IMR-90 (cell line): ENCODE measurements at regions not wholly inside any gene's neighbourhood (a gene's known extent, or its start where the extent isn't known, plus 50 kb on each side); places are given as distances from the start of the nearest gene placed in this dataset.

ENCODE experiments used
- ATAC-seq: fragments of 200-7000 bp; cut with Tn5 transposase; 2 replicates; pipeline ENCODE4 v1.9.1; 2020; ENCODE audit warnings: low read depth, mild to moderate bottlenecking, moderate library complexity
- BruUV-seq: library from RNA; stranded (reverse); fragments of 400-500 nt; replicated peaks from 2 replicates; lab custom pipeline; 2021; lab: Mats Ljungman, UMichigan
- CTCF ChIA-PET: fragments of 300-600 bp; formaldehyde crosslinking; extraction: SDS; loops from one replicate; lab custom pipeline; 2021; ENCODE audit warnings: antibody characterized with exemption; lab: Yijun Ruan, JAX
- POLR2A ChIA-PET: fragments of 300-600 bp; sonication (Branson Sonifier 250); formaldehyde crosslinking; loops from one replicate; lab custom pipeline; 2022; ENCODE audit warnings: antibody characterized with exemption; ENCODE audit not compliant: unreplicated experiment; lab: Charles Lee
- DNase-seq: peaks from one replicate; pipeline ENCODE4 v3.0.0; 2013
- H2AFZ ChIP-seq: replicated peaks from 2 replicates; pipeline ENCODE3; 2013; ENCODE audit warnings: low read length, mild to moderate bottlenecking; ENCODE audit not compliant: poor library complexity
- H2AK5ac ChIP-seq: 2 replicates; pipeline ENCODE4 v1.6.1; 2013; ENCODE audit warnings: low read depth, low read length, inconsistent platforms
- H2AK9ac ChIP-seq: replicated peaks from 2 replicates; pipeline ENCODE3; 2013; ENCODE audit warnings: mild to moderate bottlenecking, low read depth, low read length, moderate library complexity; ENCODE audit not compliant: poor library complexity
- H2BK120ac ChIP-seq: 2 replicates; pipeline ENCODE4 v1.6.1; 2013; ENCODE audit warnings: low read depth, low read length, inconsistent platforms
- H2BK15ac ChIP-seq: 3 replicates; pipeline ENCODE4 v1.6.1; 2013; ENCODE audit warnings: low read depth, low read length, inconsistent platforms
- H2BK20ac ChIP-seq: 2 replicates; pipeline ENCODE4 v1.6.1; 2013; ENCODE audit warnings: low read depth, mild to moderate bottlenecking, inconsistent platforms, low read length, moderate library complexity
- H2BK5ac ChIP-seq: 2 replicates; pipeline ENCODE4 v1.6.1; 2013; ENCODE audit warnings: mild to moderate bottlenecking, low read depth, low read length, inconsistent platforms; ENCODE audit not compliant: poor library complexity, severe bottlenecking
- H3K14ac ChIP-seq: replicated peaks from 2 replicates; pipeline ENCODE4 v1.6.1; 2013; ENCODE audit warnings: low read depth, low read length, inconsistent platforms
- H3K18ac ChIP-seq: 2 replicates; pipeline ENCODE4 v1.6.1; 2013; ENCODE audit warnings: low read depth, low read length, control low read depth
- H3K23ac ChIP-seq: 2 replicates; pipeline ENCODE4 v1.6.1; 2013; ENCODE audit warnings: low read depth, low read length, inconsistent platforms
- H3K27ac ChIP-seq: 2 replicates; pipeline ENCODE4 v1.5.1; 2013; ENCODE audit warnings: mild to moderate bottlenecking, control low read depth, low read length; ENCODE audit not compliant: insufficient read depth
- H3K27me3 ChIP-seq: 2 replicates; pipeline ENCODE4 v1.6.1; 2013; ENCODE audit warnings: low read length; ENCODE audit not compliant: control insufficient read depth, insufficient read depth
- H3K36me3 ChIP-seq: 2 replicates; pipeline ENCODE4 v1.6.1; 2013; ENCODE audit warnings: low read length, mixed read lengths; ENCODE audit not compliant: control insufficient read depth, insufficient read depth
- H3K4ac ChIP-seq: 2 replicates; pipeline ENCODE4 v1.6.1; 2013; ENCODE audit warnings: low read depth, low read length, inconsistent platforms
- H3K4me1 ChIP-seq: 2 replicates; pipeline ENCODE4 v1.6.1; 2013; ENCODE audit warnings: low read length, mixed read lengths; ENCODE audit not compliant: control insufficient read depth, insufficient read depth
- H3K4me2 ChIP-seq: 2 replicates; pipeline ENCODE4 v1.6.1; 2013; ENCODE audit warnings: low read depth, mild to moderate bottlenecking, control low read depth, low read length, moderate library complexity
- H3K4me3 ChIP-seq: 2 replicates; pipeline ENCODE4 v1.5.1; 2013; ENCODE audit warnings: low read depth, mild to moderate bottlenecking, control low read depth, low read length, moderate library complexity; ENCODE audit not compliant: insufficient read depth
- H3K56ac ChIP-seq: 2 replicates; pipeline ENCODE4 v1.6.1; 2013; ENCODE audit warnings: low read length, inconsistent platforms; ENCODE audit not compliant: insufficient read depth; ENCODE audit errors: extremely low read depth
- H3K79me1 ChIP-seq, 2 experiments: 2 replicates each; pipeline ENCODE4 v1.6.1; 2013; ENCODE audit warnings: low read length in 2 of 2, inconsistent platforms in 1 of 2, low read depth in 1 of 2
- H3K9ac ChIP-seq: 2 replicates; pipeline ENCODE4 v1.6.1; 2013; ENCODE audit warnings: low read depth, low read length, control low read depth
- H3K9me1 ChIP-seq: 2 replicates; pipeline ENCODE4 v1.6.1; 2013; ENCODE audit warnings: low read length, inconsistent platforms; ENCODE audit not compliant: insufficient read depth
- H3K9me3 ChIP-seq: 2 replicates; pipeline ENCODE4 v1.6.1; 2013; ENCODE audit warnings: low read length; ENCODE audit not compliant: control insufficient read depth, insufficient read depth
- H4K20me1 ChIP-seq: 2 replicates; pipeline ENCODE4 v1.6.1; 2013; ENCODE audit warnings: low read length, inconsistent platforms; ENCODE audit not compliant: insufficient read depth
- H4K5ac ChIP-seq: 2 replicates; pipeline ENCODE4 v1.6.1; 2013; ENCODE audit warnings: mild to moderate bottlenecking, low read depth, low read length, control low read depth
- H4K8ac ChIP-seq, 2 experiments: 2 replicates each; pipeline ENCODE4 v1.6.1; 2013; ENCODE audit warnings: low read depth in 2 of 2, low read length in 2 of 2, control low read depth in 1 of 2, inconsistent platforms in 1 of 2
- H4K91ac ChIP-seq: 2 replicates; pipeline ENCODE4 v1.6.1; 2013; ENCODE audit warnings: low read depth, low read length, inconsistent platforms; ENCODE audit not compliant: insufficient read depth
- BHLHE40 ChIP-seq: fragments of 150-350 bp; IDR thresholded peaks from 2 replicates; pipeline ENCODE4 v1.6.1; 2016; ENCODE audit warnings: mild to moderate bottlenecking, low read depth, low read length
- CEBPB ChIP-seq: IDR thresholded peaks from 2 replicates; pipeline ENCODE4 v1.6.1; 2012; ENCODE audit warnings: low read depth, low read length, improper control_type of control experiment
- CHD1 ChIP-seq: IDR thresholded peaks from 2 replicates; pipeline ENCODE4 v1.6.1; 2012; ENCODE audit warnings: low read depth, low read length, improper control_type of control experiment
- CTCF ChIP-seq: conservative IDR thresholded peaks from 2 replicates; pipeline ENCODE4 v1.5.1; 2012; ENCODE audit warnings: mild to moderate bottlenecking, low read depth, low read length, improper control_type of control experiment
- ELK1 ChIP-seq: fragments of 150-350 bp; IDR thresholded peaks from 2 replicates; pipeline ENCODE4 v1.6.1; 2016; ENCODE audit warnings: low read depth, mild to moderate bottlenecking, low read length, moderate library complexity, borderline replicate concordance
- FOS ChIP-seq: fragments of 150-350 bp; IDR thresholded peaks from 2 replicates; pipeline ENCODE4 v1.6.1; 2016; ENCODE audit warnings: low read depth, low read length
- MAFK ChIP-seq: IDR thresholded peaks from 2 replicates; pipeline ENCODE4 v1.6.1; 2012; ENCODE audit warnings: low read depth, low read length, improper control_type of control experiment
- MAZ ChIP-seq: IDR thresholded peaks from 2 replicates; pipeline ENCODE4 v1.6.1; 2012; ENCODE audit warnings: low read depth, mild to moderate bottlenecking, low read length, improper control_type of control experiment, moderate library complexity, borderline replicate concordance
- MXI1 ChIP-seq: IDR thresholded peaks from 2 replicates; pipeline ENCODE4 v1.6.1; 2012; ENCODE audit warnings: low read depth, mild to moderate bottlenecking, low read length, moderate library complexity, borderline replicate concordance
- NFE2L2 ChIP-seq: fragments of 150-350 bp; IDR thresholded peaks from 2 replicates; pipeline ENCODE4 v1.6.1; 2016; ENCODE audit warnings: low read depth, mild to moderate bottlenecking, low read length
- POLR2A ChIP-seq: IDR thresholded peaks from 2 replicates; pipeline ENCODE4 v1.6.1; 2012; ENCODE audit warnings: mild to moderate bottlenecking, low read depth, low read length
- RAD21 ChIP-seq: IDR thresholded peaks from 2 replicates; pipeline ENCODE4 v1.6.1; 2012; ENCODE audit warnings: low read length, improper control_type of control experiment
- RCOR1 ChIP-seq: IDR thresholded peaks from 2 replicates; pipeline ENCODE4 v1.6.1; 2012; ENCODE audit warnings: mild to moderate bottlenecking, low read length, improper control_type of control experiment; ENCODE audit not compliant: insufficient replicate concordance
- RFX5 ChIP-seq: IDR thresholded peaks from 2 replicates; pipeline ENCODE4 v1.8.0; 2012; ENCODE audit warnings: low read depth, mild to moderate bottlenecking, low read length, moderate library complexity
- SMC3 ChIP-seq: fragments of 150-350 bp; IDR thresholded peaks from 2 replicates; pipeline ENCODE4 v1.6.1; 2016; ENCODE audit warnings: low read depth, mild to moderate bottlenecking, antibody characterized with exemption, low read length, moderate library complexity
- USF2 ChIP-seq: fragments of 150-350 bp; IDR thresholded peaks from 2 replicates; pipeline ENCODE4 v1.6.1; 2017; ENCODE audit warnings: mild to moderate bottlenecking, antibody characterized with exemption, low read length, low read depth
- WGBS, 2 experiments: methylation state at CpG; one replicate each; pipeline versions ENCODE4 v1.1.5 to v1.1.7; 2013; ENCODE audit warnings: missing lambda C conversion rate in 2 of 2; ENCODE audit not compliant: insufficient read length in 1 of 2; ENCODE audit errors: extremely low coverage in 2 of 2; 5-methylcytosine and 5-hydroxymethylcytosine counted together
- dilution Hi-C: fragments of 300-500 bp; cut with HindIII; formaldehyde crosslinking; loops from one replicate; pipeline ENCODE4 v1.14.3; 2018; ENCODE audit warnings: low sequenced_read_pairs; ENCODE audit not compliant: unreplicated experiment
- in situ Hi-C: fragments of 300-500 bp; cut with MboI; formaldehyde crosslinking; loops from 3 replicates; pipeline ENCODE4 v1.14.3; 2019; ENCODE audit warnings: low sequenced_read_pairs, inconsistent platforms, mixed read lengths
- intact Hi-C: fragments of 100-400 bp; cut with micrococcal nuclease; formaldehyde crosslinking; loops from 2 replicates; pipeline ENCODE4 v1.10.0; 2022

- H2BK5ac ChIP-seq = no peak overlapping the region
- ATAC-seq (no peak), DNase-seq (no peak)
- dilution Hi-C loops (no loop called here), in situ Hi-C loops (no loop called here), intact Hi-C loops (no loop called here)
- no peaks in the 10 kb centered on the region for H3K79me1 ChIP-seq
- TF ChIP-seq MXI1 (no peak), MAZ (no peak), POLR2A (no peak), RCOR1 (no peak), CTCF (no peak), USF2 (no peak), MAFK (no peak), RFX5 (no peak), NFE2L2 (no peak), CHD1 (no peak), SMC3 (no peak), BHLHE40 (no peak), CEBPB (no peak), RAD21 (no peak), ELK1 (no peak), FOS (no peak)
- no peak overlapping the region for H3K4ac ChIP-seq
- no peaks in the 10 kb centered on the region for H4K20me1 ChIP-seq
- no peaks in the 10 kb centered on the region for H3K9me3 ChIP-seq
- H4K5ac ChIP-seq = no peak overlapping the region
- no CpG with 5 or more reads among the region's 1 CpG for WGBS, 2 experiments
- H3K36me3 ChIP-seq = no peaks in the 10 kb centered on the region
- H3K14ac ChIP-seq = no peak overlapping the region
- no peaks in the 10 kb centered on the region for H3K9me1 ChIP-seq
- H3K4me2 ChIP-seq = no peak overlapping the region
- H2AFZ ChIP-seq = no peak overlapping the region
- H2BK20ac ChIP-seq = no peak overlapping the region
- POLR2A ChIA-PET = no interaction called here
- BruUV-seq = no TSS peak
- H2BK15ac ChIP-seq = no peak overlapping the region
- no peak overlapping the region for H4K91ac ChIP-seq
- no peak overlapping the region for H4K8ac ChIP-seq
- no peak overlapping the region for H3K18ac ChIP-seq
- H3K56ac ChIP-seq = no peak overlapping the region
- no peak overlapping the region for H3K9ac ChIP-seq
- H3K4me1 ChIP-seq = no peaks in the 10 kb centered on the region
- H3K4me3 ChIP-seq = no peak overlapping the region
- no peaks in the 10 kb centered on the region for H3K27me3 ChIP-seq
- H3K23ac ChIP-seq = no peak overlapping the region
- H2AK9ac ChIP-seq = no peak overlapping the region
- H2AK5ac ChIP-seq = no peak overlapping the region
- no peak overlapping the region for H3K27ac ChIP-seq
- H2BK120ac ChIP-seq = no peak overlapping the region
- CTCF ChIA-PET = no interaction called here
Measured at GRCh38 chr18:26719896-26720295, 145.6 kb downstream of the AQP4 start.
